ENCODE measurements at regions not wholly inside any gene's neighbourhood (a gene's known extent, or its start where the extent isn't known, plus 50 kb on each side); places are given as distances from the start of the nearest gene placed in this dataset.

DNA sequence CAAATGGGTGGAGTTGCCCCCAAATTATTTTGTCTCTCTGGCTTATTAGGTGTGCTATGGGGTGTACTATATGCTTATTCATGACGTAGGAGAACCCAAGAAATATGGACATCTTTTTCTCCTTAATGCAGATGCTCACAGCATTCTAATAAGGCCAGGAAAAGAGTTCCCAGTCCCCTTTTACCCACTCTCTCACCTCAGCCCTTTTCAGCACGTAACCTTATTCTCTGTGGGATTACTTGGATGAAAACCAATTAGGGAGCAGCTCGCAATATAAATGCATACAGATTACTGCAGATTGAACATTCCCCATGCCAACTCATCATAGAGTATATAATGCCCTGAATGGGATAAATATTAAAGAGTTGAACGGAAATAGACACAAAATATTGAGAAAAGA lies 891.2 kb upstream of the POU3F3 start:
- POLR2A ChIA-PET, result no interaction called here
- CTCF ChIA-PET, result interaction anchor here (1.6 kb wide), 1 partner anchor 145 kb away, joined by 3 read pairs; no protein-coding TSS in a partner anchor

GRCh38 chr2:103963146-103963725 lies 890.7 kb upstream of the POU3F3 start:
- CTCF ChIA-PET, result interaction anchor here (1.6 kb wide), 1 partner anchor 145 kb away, joined by 3 read pairs; no protein-coding TSS in a partner anchor
- no peak for TF ChIP-seq CTCF (IDR thresholded peaks at IDR 0.05; ENCODE audit: control extremely low read depth, extremely low read depth, low read depth, missing control alignments)
- POLR2A ChIA-PET, result no interaction called here
- DNase-seq (ENCODE audit: extremely low spot score), result no peak

More for the DNA sequence above, 891.2 kb upstream of the POU3F3 start:
- no peak for DNase-seq (ENCODE audit: extremely low spot score)
- TF ChIP-seq CTCF (IDR thresholded peaks at IDR 0.05; ENCODE audit: control extremely low read depth, extremely low read depth, low read depth, missing control alignments), result no peak

GRCh38 chr2:103977241-103977640 lies 876.7 kb upstream of the POU3F3 start:
- no peak for DNase-seq (ENCODE audit: extremely low spot score)
- CTCF ChIA-PET, result interaction anchor here (1.4 kb wide), 1 partner anchor 20 kb away, joined by 4 read pairs; no protein-coding TSS in a partner anchor
- POLR2A ChIA-PET, result no interaction called here
- no peak for TF ChIP-seq CTCF (IDR thresholded peaks at IDR 0.05; ENCODE audit: control extremely low read depth, extremely low read depth, low read depth, missing control alignments)

DNA sequence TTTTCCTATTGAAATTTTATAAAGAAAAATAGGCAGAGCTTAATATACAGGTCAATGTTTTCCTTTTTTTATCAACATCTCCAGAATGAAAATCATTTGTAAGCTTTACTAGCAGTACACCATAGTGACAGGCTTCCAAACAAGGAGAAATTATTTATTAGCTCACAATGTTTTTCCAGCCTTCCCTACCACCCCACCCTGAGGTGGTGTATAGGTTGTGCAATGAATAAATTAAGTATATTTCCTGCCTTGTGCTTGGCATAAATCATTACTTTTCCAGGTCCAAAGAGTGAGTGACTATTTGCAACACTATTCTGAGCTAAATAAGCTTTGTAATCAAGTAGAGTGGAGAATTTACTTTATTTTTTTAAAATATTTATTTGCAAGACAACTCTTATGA lies 876.2 kb upstream of the POU3F3 start:
- CTCF ChIA-PET, result interaction anchor here (1.4 kb wide), 1 partner anchor 20 kb away, joined by 4 read pairs; no protein-coding TSS in a partner anchor
- no peak for DNase-seq (ENCODE audit: extremely low spot score)
- POLR2A ChIA-PET, result no interaction called here
- TF ChIP-seq CTCF (IDR thresholded peaks at IDR 0.05; ENCODE audit: control extremely low read depth, extremely low read depth, low read depth, missing control alignments), result no peak

GRCh38 chr2:103980401-103980800 lies 873.5 kb upstream of the POU3F3 start:
- ChIA-PET CTCF (no interaction called here), POLR2A (no interaction called here)
- TF ChIP-seq CTCF (IDR thresholded peaks at IDR 0.05; ENCODE audit: control extremely low read depth, extremely low read depth, low read depth, missing control alignments), result no peak
- DNase-seq (ENCODE audit: extremely low spot score), result no peak

DNA sequence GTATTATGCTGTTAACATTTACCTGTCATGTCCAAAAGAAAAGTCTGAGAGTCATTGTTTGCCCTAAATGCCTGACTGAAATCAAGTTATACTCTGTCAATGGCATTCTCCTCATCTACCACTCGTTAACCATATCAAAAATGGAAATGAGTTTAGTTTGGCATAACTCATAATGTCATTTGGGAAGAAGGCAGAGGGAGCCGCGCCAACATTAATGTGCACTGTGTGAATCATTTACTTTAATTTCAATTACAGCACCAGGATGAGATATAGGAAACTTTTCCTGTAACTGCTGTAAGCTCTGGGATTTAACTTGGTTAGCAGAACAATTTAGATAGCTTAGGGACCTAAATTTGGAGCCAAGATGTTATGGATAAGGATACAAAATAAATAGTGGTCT lies 871.2 kb upstream of the POU3F3 start:
- no peak for TF ChIP-seq CTCF (IDR thresholded peaks at IDR 0.05; ENCODE audit: control extremely low read depth, extremely low read depth, low read depth, missing control alignments)
- POLR2A ChIA-PET, result no interaction called here
- no peak for DNase-seq (ENCODE audit: extremely low spot score)
- CTCF ChIA-PET, result interaction anchor here (1.6 kb wide), 1 partner anchor 42 kb away, joined by 5 read pairs; no protein-coding TSS in a partner anchor
